Activated naive CD4-positive, alpha-beta T cell treated with anti-CD3 and anti-CD28 coated beads, Interleukin-2, amount 50 U/mL, for 24 hours (primary cell): ENCODE measurements at regions not wholly inside any gene's neighbourhood (a gene's known extent, or its start where the extent isn't known, plus 50 kb on each side); places are given as distances from the start of the nearest gene placed in this dataset.

ENCODE experiments used
- H3K27ac Mint-ChIP-seq: one replicate; pipeline ENCODE4 v1.8.0; 2021; ENCODE audit warnings: mild to moderate bottlenecking, mixed read lengths
- H3K27me3 Mint-ChIP-seq: one replicate; pipeline ENCODE4 v1.8.0; 2021; ENCODE audit warnings: mixed read lengths
- H3K36me3 Mint-ChIP-seq: one replicate; pipeline ENCODE4 v1.8.0; 2021; ENCODE audit warnings: mixed read lengths
- H3K4me1 Mint-ChIP-seq: one replicate; pipeline ENCODE4 v1.8.0; 2021; ENCODE audit warnings: mixed read lengths
- H3K4me3 Mint-ChIP-seq: one replicate; pipeline ENCODE4 v1.8.0; 2021; ENCODE audit warnings: mild to moderate bottlenecking, mixed read lengths
- H3K9me3 Mint-ChIP-seq: one replicate; pipeline ENCODE4 v1.8.0; 2021; ENCODE audit warnings: mixed read lengths

DNA sequence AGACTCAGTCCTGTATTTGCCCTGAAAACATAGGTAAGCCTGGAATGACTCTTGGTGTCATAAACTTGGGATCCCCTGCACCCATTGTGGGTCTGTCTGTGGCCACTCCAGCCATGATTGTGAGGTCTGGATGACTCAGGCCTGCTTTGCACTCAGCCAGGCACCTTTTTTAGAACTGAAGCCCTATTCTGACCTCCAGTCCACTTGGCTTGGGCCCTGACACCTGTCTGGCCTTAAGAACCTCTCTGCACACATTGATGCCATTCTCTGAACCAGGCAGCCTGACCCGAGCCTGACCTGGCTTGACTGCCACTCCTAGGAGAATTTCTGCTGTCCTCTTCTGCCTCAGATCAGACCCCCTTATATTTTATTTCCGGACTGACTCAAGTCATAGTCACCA is 383.7 kb downstream of the MAFB start:
- Mint-ChIP-seq H3K27ac (no peak overlapping the region), H3K4me3 (no peak overlapping the region), H3K4me1 (no peaks in the 10 kb centered on the region), H3K27me3 (peaks cover 3% of the 10 kb centered on the region), H3K36me3 (no peaks in the 10 kb centered on the region), H3K9me3 (no peaks in the 10 kb centered on the region)

DNA sequence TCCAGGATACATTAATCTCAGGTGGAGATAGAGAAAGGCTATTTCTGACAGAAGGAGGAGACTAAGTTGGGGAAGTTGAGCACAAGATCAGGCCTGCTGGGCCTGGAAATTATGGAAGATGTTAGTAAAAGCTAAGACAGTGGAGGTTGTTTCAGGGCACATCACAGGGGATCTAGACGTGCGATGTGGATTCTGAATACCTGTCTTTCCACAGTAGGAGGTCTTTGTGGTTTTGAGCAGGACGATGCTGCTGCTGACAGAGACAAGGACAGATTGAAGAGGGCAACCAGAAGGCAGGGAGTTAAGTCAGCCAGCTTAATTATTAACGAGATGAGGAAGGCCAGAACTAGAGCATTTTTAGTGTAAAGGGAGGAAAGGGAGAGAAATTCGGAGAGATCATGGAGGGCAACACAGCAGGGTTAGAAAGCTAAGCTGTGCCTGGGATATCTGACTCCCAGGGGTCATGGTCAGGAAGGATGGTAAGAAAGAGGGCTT is 384.9 kb downstream of the MAFB start:
- peaks cover 3% of the 10 kb centered on the region for H3K27me3 Mint-ChIP-seq
- H3K4me1 Mint-ChIP-seq: no peaks in the 10 kb centered on the region
- H3K4me3 Mint-ChIP-seq: no peak overlapping the region
- H3K36me3 Mint-ChIP-seq: no peaks in the 10 kb centered on the region
- no peak overlapping the region for H3K27ac Mint-ChIP-seq
- no peaks in the 10 kb centered on the region for H3K9me3 Mint-ChIP-seq

- H3K27me3 Mint-ChIP-seq: peaks cover 4% of the 10 kb centered on the region
- H3K27ac Mint-ChIP-seq: no peak overlapping the region
- H3K4me1 Mint-ChIP-seq: no peaks in the 10 kb centered on the region
- H3K36me3 Mint-ChIP-seq: no peaks in the 10 kb centered on the region
- no peaks in the 10 kb centered on the region for H3K9me3 Mint-ChIP-seq
- H3K4me3 Mint-ChIP-seq: no peak overlapping the region
Measured at GRCh38 chr20:40294747-40295146, 394.3 kb downstream of the MAFB start.

DNA sequence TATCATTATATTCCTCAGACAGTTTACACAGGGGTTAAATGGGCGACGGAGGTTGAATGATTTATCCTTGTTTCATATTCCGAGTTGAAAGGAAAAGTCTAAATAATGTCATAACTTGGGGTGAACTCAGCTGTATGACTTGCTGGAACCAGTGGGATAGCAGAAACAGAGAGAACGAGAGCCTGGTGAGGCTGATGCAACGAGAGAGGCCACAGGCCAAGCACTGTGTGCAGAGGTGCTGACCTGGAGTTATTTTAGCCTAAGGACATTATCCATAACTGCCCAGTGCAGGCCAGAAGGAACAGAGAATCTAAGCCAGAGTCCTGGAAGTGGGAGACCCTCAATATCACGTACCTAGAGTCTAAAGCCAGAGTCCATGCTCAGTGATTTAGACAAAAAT is 394.9 kb downstream of the MAFB start:
- H3K9me3 Mint-ChIP-seq: no peaks in the 10 kb centered on the region
- peaks cover 4% of the 10 kb centered on the region for H3K27me3 Mint-ChIP-seq
- no peaks in the 10 kb centered on the region for H3K4me1 Mint-ChIP-seq
- no peak overlapping the region for H3K27ac Mint-ChIP-seq
- H3K4me3 Mint-ChIP-seq: no peak overlapping the region
- no peaks in the 10 kb centered on the region for H3K36me3 Mint-ChIP-seq

DNA sequence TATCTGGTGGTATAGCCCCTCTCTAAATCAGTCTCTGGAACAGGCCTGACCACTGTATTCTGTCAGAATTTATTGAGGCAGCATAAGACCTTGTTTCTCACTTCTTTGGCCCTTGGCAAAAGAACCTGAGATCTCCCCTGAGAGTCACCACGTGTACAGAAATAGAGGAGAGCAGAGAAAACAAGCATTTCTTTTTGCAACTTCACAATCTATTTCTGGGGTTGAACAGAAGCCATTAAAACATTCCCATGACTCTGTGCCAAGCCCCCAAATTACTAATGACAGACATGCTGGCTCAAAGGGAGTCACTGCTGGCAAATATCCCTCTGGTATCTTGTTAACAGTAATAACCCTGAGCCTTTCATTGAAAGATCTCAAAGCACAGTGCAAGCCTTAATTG is 395.3 kb downstream of the MAFB start:
- Mint-ChIP-seq H3K27ac (no peak overlapping the region), H3K4me3 (no peak overlapping the region), H3K4me1 (no peaks in the 10 kb centered on the region), H3K27me3 (peaks cover 4% of the 10 kb centered on the region), H3K9me3 (no peaks in the 10 kb centered on the region), H3K36me3 (no peaks in the 10 kb centered on the region)

DNA sequence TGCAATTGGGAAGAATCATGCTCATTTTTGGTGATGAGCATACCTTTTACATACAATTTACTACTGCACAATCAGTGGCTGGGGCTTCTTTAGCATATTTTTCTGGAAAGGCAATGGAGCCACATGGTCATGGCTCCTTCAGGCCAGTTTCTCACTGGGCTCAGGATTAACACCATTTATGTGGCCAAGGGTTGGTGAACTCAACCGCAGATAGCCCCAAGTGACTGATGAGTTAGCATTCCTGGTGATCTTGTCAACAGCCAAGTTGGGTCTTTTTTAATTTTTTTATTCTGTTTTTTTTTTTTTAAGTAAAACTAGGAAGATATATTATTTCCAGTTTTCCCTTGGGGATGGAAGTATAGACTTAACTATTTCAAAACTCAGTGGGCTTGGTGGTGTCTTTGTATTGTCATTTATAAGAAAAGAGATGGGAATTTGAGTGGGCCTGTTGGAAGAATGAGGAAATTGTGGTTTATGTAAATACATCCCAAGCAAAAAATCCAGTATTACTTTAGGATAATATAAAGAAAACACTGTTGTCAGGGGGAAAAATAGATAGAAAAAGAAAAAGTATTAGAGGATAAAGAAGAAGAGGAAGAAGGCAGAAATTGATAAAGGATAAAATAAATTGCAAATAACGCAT is 397.4 kb downstream of the MAFB start:
- H3K9me3 Mint-ChIP-seq: no peaks in the 10 kb centered on the region
- H3K4me1 Mint-ChIP-seq: no peaks in the 10 kb centered on the region
- H3K36me3 Mint-ChIP-seq: no peaks in the 10 kb centered on the region
- no peak overlapping the region for H3K27ac Mint-ChIP-seq
- H3K27me3 Mint-ChIP-seq: peaks cover 4% of the 10 kb centered on the region
- no peak overlapping the region for H3K4me3 Mint-ChIP-seq

GRCh38 chr20:40287683-40288082 is 401.4 kb downstream of the MAFB start:
- no peak overlapping the region for H3K27ac Mint-ChIP-seq

GRCh38 chr20:40286975-40287531 is 402.0 kb downstream of the MAFB start:
- Mint-ChIP-seq H3K9me3 (no peaks in the 10 kb centered on the region), H3K27me3 (no peaks in the 10 kb centered on the region), H3K4me3 (no peak overlapping the region), H3K36me3 (no peaks in the 10 kb centered on the region), H3K27ac (no peak overlapping the region), H3K4me1 (no peaks in the 10 kb centered on the region)

More at GRCh38 chr20:40287683-40288082, 401.4 kb downstream of the MAFB start:
- Mint-ChIP-seq H3K36me3 (no peaks in the 10 kb centered on the region), H3K4me3 (no peak overlapping the region), H3K27me3 (no peaks in the 10 kb centered on the region), H3K9me3 (no peaks in the 10 kb centered on the region), H3K4me1 (no peaks in the 10 kb centered on the region)

DNA sequence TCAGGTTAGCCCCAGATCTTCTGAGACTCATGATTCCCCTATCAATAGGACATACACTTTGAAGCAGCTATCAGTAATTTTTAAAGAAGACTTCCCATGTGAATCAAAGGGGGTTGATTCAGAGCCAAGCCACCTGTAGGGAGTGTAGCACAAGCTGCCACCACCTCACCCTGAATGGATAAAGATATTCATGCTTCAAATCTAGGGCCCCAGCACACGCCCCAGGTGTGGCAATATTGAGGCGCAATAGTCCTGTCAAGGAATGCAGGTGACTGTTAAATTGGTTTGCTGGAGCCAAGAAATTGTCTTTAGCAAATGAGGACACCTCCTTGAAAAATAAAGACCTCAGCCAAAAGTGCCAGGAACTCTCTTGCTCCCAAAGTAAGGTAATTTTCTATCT is 404.4 kb downstream of the MAFB start:
- no peaks in the 10 kb centered on the region for H3K36me3 Mint-ChIP-seq
- H3K9me3 Mint-ChIP-seq: no peaks in the 10 kb centered on the region
- no peak overlapping the region for H3K4me3 Mint-ChIP-seq
- no peak overlapping the region for H3K27ac Mint-ChIP-seq
- peaks cover 1% of the 10 kb centered on the region for H3K27me3 Mint-ChIP-seq
- no peaks in the 10 kb centered on the region for H3K4me1 Mint-ChIP-seq

GRCh38 chr20:40283689-40284088 is 405.3 kb downstream of the MAFB start:
- Mint-ChIP-seq H3K27ac (no peak overlapping the region), H3K4me3 (no peak overlapping the region), H3K4me1 (no peaks in the 10 kb centered on the region), H3K36me3 (no peaks in the 10 kb centered on the region), H3K27me3 (peaks cover 1% of the 10 kb centered on the region), H3K9me3 (no peaks in the 10 kb centered on the region)

- no peaks in the 10 kb centered on the region for H3K36me3 Mint-ChIP-seq
- no peaks in the 10 kb centered on the region for H3K9me3 Mint-ChIP-seq
- no peak overlapping the region for H3K27ac Mint-ChIP-seq
- peaks cover 1% of the 10 kb centered on the region for H3K27me3 Mint-ChIP-seq
- no peaks in the 10 kb centered on the region for H3K4me1 Mint-ChIP-seq
- no peak overlapping the region for H3K4me3 Mint-ChIP-seq
Measured at GRCh38 chr20:40282941-40283340, 406.1 kb downstream of the MAFB start.

- Mint-ChIP-seq H3K9me3 (no peaks in the 10 kb centered on the region), H3K4me3 (no peak overlapping the region), H3K36me3 (no peaks in the 10 kb centered on the region), H3K27me3 (peaks cover 1% of the 10 kb centered on the region), H3K4me1 (no peaks in the 10 kb centered on the region), H3K27ac (no peak overlapping the region)
Measured at GRCh38 chr20:40282541-40282940, 406.5 kb downstream of the MAFB start.

DNA sequence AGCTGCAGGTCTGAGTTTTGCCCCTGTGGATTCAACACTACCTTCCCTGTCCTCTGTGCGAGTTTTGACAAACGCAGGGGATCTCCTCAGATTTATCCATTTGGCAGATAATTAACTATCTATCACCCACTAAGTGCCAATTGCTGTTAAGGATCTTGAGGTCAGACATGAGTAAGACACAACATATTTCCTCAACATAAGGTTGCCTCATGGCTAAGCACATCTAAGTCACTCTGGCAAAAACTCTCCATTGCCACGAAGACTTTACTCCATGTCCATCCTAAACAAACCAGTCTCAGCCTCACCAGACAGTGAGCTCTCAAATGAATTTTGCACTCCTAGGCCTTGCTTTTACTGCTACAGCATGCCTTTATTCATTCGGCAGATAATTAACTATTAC is 408.4 kb downstream of the MAFB start:
- Mint-ChIP-seq H3K4me3 (no peak overlapping the region), H3K36me3 (no peaks in the 10 kb centered on the region), H3K27ac (no peak overlapping the region), H3K9me3 (no peaks in the 10 kb centered on the region), H3K4me1 (no peaks in the 10 kb centered on the region), H3K27me3 (peaks cover 1% of the 10 kb centered on the region)

- Mint-ChIP-seq H3K4me1 (no peaks in the 10 kb centered on the region), H3K27ac (no peak overlapping the region), H3K4me3 (no peak overlapping the region), H3K9me3 (no peaks in the 10 kb centered on the region), H3K27me3 (peaks cover 1% of the 10 kb centered on the region), H3K36me3 (no peaks in the 10 kb centered on the region)
Measured at GRCh38 chr20:40279390-40279789, 409.6 kb downstream of the MAFB start.

GRCh38 chr20:40278673-40279072 is 410.4 kb downstream of the MAFB start:
- Mint-ChIP-seq H3K36me3 (no peaks in the 10 kb centered on the region), H3K27ac (no peak overlapping the region), H3K4me3 (no peak overlapping the region), H3K4me1 (no peaks in the 10 kb centered on the region), H3K9me3 (no peaks in the 10 kb centered on the region), H3K27me3 (peaks cover 1% of the 10 kb centered on the region)

GRCh38 chr20:40276301-40276700 is 412.7 kb downstream of the MAFB start:
- Mint-ChIP-seq H3K4me3 (no peak overlapping the region), H3K4me1 (no peaks in the 10 kb centered on the region), H3K36me3 (no peaks in the 10 kb centered on the region), H3K27me3 (no peaks in the 10 kb centered on the region), H3K27ac (no peak overlapping the region), H3K9me3 (no peaks in the 10 kb centered on the region)

DNA sequence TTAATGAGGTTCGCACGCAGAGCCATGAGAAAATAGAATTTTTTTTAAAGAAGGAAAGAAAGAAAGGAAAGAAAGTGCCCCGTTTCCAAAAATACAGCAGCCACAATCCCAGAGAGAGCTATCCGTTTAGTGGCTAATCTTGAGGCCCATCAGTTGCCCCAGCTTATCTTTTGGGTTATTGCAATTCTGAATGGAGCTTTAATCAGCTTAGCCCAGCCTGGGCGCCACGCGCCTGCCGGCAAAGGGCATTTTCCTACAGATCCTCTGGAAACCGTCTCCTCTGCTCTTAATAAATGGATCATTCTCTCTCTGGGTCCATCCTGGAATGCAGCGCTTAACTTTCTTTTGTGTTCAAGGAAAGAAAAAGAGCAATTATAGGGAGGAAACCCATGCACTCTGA is 413.3 kb downstream of the MAFB start:
- no peak overlapping the region for H3K27ac Mint-ChIP-seq
- H3K9me3 Mint-ChIP-seq: no peaks in the 10 kb centered on the region
- no peaks in the 10 kb centered on the region for H3K27me3 Mint-ChIP-seq
- no peaks in the 10 kb centered on the region for H3K36me3 Mint-ChIP-seq
- no peak overlapping the region for H3K4me3 Mint-ChIP-seq
- H3K4me1 Mint-ChIP-seq: no peaks in the 10 kb centered on the region
